ENCODE measurements at regions not wholly inside any gene's neighbourhood (a gene's known extent, or its start where the extent isn't known, plus 50 kb on each side); places are given as distances from the start of the nearest gene placed in this dataset.
"Not testable (repeated sequence)": the region's sequence is repeated elsewhere in the genome, so short reads cannot be mapped to it uniquely, and the experiment has no call there.

DNA sequence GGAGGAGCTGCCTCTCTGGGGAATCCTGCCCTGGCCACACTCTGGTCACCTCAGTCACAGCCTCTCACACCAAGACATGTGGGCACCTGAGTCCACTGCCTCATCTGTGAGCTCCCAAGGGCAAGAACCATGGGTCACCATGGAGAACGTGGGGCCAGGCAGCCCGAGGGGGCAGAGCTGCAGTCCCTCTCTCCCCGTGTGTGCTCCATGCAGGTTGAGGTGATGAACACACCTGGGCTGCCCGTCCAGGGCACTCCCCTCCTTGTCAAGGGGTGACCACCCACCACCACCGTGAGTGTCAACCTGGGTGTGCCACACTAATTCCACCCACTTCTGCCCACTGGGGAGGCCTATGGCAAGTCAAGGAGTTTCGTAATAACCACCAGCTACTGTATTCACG is 159.6 kb upstream of the RAB6C start:
- DNase-seq: no peak

DNA sequence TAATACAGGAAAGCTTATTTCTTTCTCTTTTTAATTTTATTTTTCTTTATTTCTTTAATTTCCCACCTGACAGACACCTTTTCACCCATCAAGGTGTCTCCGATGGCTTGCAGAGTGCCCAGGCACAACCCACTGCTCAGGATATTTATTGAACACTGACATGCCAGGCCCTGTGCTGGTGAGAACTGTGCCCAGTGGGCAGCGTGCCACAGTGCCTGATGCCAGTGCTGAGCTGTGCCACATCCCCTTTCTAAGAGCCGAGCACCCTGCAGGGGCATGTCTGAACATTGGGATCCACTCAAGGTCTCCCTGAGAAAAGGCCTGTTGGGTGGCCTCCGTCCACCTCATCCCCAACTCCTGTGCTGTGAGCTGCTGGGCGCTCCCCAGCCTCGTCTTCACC is 158.6 kb upstream of the RAB6C start:
- no peak for DNase-seq

DNA sequence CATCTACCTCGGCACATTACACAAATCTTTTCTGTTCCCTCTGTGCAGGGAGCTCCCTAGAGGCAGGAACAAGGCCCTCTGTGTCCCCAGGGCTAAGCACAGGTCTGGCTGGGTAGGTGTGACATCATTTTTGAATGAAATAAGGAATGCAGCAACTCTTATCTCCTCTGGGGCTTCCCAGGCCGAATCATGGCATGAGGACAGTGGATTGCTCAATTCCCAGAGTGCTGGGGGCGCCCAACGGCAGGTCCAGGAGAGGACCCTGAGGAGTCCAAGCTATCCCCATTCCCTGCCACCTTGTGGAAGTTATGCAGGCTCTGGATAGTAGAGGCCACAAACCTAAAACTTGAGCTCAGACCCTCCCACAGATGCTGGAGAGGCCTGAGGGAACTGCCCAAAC is 158.0 kb upstream of the RAB6C start:
- no peak for DNase-seq

DNA sequence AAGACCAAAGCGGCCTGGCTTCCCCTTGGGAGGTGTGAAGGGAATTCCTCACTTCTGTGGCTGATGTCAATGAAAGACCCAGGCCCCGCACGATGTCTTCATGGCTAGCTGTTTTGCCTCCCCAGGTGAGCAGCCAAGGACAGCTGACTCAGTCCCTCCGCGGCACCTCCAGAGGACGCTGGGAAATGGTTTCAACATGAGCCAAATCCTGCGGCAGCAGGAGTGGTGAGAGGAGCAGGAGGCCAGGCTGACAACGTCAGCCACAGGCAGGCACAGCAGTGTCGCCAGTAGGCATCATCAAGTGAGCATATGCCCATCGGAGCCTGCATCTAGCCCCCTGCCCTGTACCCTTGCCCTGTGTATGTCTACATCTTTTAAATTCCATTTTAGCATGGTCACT is 156.4 kb upstream of the RAB6C start:
- DNase-seq: no peak

DNA sequence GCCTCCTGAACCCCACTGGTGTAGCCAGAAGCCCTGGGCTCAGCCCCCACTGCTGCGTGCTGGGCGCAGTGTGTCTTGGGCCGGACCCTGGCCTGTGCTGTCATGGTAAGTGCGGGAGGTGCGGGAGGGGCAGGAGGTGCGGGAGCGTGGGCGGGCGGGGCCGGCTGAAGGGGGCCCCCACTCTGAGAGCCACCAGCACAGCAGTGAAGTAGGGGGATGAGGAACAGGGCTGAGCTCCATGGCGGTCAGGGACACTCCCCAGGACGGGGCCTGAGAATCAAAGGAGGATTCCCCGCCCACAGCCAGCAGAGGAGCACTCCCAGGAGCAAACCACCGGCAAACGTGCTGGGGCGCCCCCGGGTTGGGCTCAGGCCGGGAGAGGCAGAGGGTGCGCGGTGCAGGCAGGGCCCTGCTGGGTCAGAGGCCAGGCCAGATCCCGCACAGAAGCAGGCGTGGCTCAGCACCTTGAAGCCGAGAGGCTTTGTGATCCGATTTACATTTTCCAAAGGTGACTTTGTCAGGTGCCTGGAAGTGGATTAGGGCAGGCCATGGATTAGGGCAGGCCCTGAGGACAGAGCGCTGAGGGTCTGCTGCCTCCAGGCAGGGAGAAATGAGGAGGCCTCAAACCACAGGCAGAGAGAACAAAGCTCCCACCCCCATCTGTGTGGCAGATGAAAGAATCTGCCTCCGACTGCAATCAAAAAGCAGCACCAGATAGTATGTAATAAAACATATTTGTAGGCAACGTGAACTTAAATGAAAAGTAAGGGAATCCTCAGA is 152.0 kb upstream of the RAB6C start:
- no peak for DNase-seq

DNA sequence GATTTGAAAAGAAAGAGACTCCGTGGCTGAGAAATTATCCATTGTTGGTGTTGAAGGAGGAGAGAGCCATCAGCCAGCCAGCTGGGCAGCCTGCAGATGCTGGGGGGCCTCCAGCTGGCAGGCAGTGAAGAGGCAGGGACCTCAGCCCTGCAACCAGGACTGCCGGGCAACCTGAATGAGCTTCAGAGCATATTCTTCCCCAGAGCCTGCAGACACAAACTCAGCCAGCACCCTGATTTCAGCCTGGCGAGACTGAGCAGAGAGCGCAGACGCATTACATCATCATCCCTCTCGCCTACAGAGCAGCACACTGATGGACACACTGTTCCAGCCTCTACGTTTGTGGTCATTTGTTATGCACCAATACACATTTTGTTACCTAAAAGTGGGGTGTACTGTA is 150.7 kb upstream of the RAB6C start:
- DNase-seq: no peak

DNA sequence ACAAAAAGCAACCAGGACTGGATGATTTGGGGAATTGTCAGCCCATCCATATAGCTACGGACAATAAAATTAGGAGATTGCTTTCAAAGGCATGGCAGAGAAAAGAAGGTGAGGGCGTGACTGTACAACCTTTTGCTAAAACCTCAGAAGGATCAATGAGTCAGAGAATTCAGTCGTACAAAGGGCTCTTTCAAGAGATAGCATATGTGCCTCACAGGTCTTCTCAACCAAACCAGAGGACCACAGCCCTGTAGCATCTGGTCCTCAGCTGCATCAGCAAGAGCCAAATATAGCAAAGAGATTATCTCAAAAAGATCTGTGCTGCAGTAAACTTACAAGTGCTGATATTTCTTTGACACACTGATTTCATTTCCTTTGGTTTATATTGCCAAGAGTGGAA is 149.9 kb upstream of the RAB6C start:
- DNase-seq: no peak

DNA sequence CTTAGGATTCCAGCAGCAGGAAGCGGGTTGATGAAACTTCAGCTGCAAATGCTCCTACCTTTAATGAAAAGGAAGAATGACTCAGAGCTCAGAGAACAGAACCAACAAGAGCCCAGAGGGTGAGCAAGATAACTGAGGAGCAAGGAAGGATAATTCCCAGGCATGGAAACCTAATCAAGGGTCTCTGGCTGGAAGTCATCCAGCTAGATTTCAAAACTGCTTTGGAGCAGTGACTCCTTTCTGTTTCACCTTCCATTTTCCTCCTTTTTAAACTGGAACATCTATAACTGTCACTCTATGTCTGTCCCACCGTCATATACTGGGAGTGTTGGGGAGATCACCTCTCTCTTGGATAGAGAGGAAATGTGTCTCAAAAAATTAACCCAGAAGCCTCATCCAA is 148.4 kb upstream of the RAB6C start:
- no peak for DNase-seq

DNA sequence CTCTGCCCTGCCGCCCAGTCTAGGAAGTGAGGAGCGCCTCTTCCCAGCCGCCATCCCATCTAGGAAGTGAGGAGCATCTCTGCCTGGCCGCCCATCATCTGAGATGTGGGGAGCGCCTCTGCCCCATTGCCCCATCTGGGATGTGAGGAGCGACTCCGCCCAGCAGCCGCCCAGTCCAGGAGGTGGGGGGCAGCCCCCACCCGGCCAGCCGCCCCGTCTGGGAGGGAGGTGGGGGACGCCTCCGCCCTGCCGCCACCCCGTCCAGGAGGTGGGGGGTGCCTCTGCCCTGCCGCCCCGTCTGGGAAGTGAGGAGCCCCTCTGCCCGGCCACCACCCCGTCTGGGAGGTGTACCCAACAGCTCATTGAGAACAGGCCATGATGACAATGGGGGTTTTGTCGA is 146.0 kb upstream of the RAB6C start:
- DNase-seq: not testable (repeated sequence)

DNA sequence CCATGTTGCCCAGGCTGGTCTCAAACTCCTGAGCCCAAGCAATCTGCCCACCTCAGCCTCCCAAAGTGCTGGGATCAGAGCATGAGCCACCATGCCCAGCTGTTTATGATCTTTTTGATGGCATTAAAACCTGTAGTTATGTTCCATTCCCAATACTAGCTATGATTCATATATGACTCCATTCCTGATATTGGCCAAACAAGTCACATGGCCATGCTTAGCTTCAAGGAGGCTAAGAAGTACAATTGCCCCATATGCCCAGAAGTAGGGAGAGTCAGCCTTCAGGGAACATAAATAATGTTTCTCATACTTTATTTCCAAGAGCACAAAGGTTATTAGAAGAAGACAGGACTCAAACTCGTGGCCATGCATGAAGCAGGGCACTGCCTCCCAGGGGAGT is 132.4 kb upstream of the RAB6C start:
- no peak for DNase-seq

DNA sequence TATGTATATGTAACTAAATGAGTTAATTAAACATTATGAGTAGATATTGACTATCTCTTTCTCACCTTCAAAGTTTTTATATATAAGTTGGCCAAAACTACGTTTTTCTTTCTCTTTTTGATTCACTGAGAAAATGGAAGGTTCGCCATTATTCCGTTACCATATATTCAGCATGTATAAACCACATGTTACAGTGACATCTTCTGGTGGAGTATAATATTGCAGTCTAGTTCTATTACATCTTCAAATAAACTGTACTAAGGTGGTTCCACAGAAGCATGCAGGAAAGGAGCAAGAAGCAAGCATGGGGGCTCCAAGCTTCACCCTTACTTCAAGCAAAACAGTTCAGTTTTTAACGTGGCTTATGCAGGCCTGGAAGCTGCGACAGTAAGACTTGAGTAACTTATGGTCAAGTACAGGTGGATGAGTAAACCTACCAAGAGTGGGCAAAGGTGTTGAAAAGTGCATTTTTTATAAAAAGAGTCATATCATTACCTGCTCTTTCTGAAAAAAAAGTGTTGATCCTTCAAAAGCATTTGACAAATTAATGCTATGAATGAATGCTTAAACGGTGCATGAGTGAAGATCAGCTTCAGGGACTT is 129.8 kb upstream of the RAB6C start:
- peak; percentile 54 for DNase-seq

DNA sequence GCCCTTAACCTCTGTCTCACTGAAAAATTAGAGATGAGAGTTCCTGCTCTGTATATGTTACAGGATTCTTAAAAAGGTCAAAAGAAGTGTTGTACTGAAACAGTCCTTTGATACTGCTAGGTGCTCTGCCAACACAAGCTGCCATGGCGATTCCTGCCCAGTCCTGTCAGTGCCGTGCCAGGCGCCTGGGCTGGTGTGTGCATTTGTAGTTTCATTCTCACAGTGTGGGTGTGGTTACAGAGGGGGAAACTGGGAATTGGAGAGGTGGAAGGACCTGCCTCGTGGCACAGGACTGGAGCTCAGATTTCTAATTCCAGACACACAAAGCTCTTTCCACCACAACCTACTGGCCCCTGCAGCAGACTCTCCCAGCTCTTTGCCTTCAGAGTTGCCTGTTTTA is 122.3 kb upstream of the RAB6C start:
- DNase-seq: no peak

DNA sequence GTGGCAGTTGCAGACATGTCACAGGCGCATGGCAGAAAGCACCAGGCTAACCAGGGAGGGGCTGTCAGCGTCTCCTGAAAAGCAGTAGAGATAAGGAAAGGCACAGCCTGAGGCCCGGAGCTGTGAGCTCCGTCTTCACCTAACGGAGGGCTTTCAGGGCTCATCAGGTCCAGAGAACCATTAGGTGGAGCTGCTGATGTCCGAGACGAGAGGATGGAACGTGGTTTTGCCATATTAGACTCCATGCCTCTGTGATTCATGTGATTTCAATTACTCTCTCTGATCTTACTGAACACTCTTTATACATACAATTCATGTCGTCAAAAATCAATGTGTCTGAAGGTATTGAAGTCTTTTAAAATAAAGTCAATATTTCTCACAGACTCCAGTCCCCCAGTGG is 120.3 kb upstream of the RAB6C start:
- DNase-seq: no peak

DNA sequence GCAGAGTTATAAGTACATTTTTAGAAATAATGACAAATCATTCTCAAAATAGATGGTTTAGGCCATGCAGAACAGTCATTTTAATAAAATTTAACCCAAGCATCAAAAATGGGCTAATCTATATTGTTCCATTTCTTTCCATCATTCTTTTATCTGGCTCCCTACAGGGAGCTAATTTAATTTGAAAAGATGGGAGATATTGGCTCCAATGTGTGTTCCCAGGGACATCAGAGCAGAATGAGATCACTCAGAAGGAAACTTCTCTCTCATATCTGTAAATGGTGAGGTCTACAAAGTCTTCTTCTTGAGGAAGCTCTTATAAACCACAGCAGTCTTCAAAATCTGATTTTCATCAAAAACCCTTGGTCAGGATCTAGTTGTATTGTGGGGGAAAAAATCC is 119.4 kb upstream of the RAB6C start:
- DNase-seq: no peak

DNA sequence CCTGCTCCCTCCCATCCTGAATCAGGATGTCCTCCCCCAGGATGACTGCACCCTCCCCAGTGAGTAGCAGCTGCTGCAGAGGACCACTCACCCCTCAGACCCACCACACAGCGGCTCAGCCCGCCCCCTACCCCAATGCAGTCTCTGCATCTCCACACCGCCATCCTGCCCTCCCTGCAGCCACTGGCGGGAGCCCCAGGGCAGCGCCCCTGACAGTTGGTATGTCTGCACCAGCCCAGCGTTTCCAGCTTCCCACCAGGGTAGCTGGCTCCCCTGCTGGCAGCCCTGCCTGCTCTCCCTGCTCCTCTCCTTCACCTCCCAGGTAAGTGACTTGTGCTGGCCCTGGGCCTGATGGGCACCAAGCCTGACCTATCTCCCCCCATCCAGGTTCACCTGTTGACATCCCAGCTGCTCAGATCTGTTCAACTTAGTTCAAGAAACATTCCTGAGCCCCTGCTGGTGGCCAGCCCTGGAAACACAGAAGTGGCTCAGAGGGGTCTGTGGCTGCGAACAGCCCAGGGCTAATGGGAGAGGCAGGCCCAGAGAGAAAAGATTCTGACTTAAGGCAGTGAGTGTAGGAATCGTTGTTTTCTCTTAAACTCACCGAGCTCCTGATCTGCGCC is 117.7 kb upstream of the RAB6C start:
- no peak for DNase-seq

DNA sequence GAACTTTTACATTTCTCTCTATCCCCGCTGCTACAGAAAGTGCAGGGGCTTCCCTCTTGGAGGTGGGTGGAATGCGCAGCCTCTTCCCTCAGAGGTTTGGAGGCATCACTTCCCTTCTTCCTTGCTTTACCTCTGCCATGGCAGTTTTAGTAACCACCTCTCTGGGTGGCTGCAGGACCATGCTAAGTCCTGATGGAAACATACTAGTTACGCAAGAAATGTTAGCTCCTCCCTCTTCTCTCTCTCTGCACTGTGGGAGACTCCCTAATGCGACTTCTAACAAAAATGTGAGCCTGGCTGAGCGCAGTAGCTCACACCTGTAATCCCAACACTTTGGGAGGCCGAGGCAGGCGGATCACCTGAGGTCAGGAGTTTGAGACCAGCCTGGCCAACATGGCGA is 116.8 kb upstream of the RAB6C start:
- DNase-seq: no peak

DNA sequence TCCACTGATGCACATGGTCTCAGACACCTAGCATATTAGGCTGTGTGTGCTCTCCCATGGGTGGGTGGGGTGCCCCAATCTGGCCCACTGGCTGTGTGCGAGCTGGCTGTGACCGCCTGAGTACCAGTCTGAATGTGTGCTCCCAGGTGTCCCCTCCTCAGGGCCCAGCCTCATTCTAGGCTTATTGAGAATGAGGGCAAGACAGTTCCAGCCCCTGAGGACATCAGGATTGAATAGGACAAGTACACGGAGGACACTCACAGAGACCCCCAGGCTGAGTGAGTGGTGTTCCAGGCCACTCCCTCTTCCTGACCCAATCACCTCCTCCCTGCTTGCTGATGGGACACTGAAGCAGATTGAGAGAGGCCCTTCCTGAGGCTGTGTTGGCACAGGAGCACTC is 116.1 kb upstream of the RAB6C start:
- DNase-seq: no peak

DNA sequence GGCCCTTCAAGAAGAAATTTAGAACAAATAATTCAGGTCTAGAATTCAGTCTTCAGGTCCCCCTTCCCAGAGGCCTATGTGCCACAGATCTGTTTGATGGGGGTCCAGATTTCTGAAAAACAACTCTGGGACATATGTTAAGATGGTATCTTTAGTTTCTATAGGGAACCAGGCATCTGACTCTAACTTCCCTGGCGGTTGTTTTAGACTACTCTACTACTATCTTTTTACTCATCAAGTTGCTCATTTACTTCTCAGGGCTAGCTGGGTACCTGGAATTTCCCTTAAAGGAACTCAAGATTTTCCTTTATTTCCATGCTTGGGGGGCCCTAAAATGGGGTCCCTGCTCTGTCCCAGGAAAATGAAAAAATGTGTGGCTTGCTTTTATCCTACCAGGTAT is 114.7 kb upstream of the RAB6C start:
- no peak for DNase-seq

DNA sequence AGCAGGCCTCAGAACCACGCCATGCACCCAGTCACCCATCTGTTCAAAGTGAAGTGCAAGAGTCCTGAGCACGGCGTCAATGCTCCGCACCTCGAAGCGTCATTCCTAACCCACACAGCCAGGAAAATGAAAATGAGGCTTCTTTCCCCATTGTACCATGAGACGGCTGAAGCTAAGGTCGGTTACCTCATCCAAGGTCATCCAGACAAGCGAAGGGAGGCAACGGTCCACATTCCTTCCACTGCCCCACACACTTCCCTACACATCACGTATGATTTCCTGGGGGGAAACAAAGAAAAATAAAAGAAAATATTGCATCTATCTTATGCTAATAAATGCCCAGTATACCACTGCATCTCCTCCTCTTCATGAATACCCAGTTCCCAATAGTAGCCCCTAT is 113.5 kb upstream of the RAB6C start:
- no peak for DNase-seq

DNA sequence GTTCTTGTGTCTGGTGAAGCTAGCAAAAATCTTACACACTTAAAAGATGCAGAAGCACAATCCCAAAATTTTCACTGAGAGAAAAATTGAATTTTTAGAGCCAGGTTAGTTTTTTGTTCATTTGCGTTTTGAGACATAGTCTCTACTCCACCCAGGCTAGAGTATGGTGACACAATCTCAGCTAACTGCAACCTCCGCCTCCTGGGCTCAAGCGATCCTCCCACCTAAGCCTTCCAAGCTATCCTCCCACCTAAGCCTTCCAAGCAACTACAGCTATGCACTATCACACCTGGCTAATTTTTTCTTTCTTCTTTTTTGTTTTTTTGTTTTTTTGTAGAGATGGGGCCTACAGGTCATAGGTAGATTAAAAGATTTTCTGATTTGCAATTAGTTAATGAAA is 113.1 kb upstream of the RAB6C start:
- DNase-seq: no peak

DNA sequence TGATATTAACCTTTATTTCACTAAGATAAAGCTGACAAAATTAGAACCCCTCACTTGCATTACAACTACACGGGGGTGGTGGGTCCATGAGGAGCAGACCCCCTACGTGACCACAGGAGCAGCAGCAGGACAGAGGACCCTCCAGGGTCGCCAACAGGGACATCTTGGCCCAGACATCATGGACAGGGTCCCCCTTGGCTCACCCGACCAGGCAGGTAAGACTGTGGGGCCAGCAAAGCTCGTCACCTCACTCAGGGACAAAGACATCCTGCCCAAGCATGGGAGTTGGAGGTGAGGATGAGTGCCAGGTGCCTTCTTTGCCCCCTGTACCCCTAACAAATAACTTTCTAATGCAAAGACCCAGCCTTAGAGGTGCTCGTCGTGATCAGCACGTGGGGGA is 111.3 kb upstream of the RAB6C start:
- DNase-seq: no peak

DNA sequence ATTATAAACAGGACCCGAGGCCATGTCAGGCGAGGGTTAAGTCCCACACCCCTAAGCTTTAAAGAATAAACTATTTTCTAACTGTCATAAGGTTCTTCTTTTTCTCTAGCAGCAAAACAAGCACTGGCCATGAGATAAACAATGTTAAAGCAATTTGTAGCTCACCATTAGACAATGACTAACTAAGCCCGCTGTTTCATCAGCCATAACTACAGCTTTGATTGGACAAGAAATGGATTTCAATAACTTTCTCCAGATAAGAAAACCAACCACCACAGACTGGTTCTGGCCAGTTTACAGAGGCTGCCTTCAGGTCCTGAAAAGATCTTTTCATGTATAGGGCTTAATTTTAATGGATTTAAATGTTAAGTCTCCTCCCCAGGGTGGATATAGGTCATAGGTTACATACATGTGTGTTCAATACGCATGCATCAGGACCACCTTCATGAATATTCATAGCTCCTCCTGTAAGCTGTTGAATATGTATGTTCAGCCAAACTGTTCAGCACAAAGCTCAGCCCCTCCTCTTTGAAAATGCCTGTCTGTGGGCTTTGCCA is 108.7 kb upstream of the RAB6C start:
- no peak for DNase-seq

DNA sequence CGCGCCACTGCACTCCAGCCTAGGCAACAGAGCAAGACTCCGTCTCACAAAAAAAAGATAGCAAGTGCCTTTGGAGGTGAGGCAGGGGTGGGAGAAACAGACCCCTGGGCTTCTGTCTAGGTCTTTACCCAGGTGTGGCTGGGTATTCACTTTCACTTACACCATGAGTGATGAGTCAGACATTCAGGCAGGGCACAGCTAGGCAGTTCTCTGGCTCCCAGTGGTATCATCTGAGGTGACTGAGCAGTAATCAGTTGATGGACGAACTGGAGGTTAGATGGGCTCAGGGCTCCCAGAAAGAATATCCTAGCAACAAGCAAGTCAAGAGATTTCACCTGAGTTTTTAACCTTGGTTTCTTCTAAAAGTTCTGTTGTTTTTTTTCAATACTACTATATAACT is 107.0 kb upstream of the RAB6C start:
- DNase-seq: no peak

DNA sequence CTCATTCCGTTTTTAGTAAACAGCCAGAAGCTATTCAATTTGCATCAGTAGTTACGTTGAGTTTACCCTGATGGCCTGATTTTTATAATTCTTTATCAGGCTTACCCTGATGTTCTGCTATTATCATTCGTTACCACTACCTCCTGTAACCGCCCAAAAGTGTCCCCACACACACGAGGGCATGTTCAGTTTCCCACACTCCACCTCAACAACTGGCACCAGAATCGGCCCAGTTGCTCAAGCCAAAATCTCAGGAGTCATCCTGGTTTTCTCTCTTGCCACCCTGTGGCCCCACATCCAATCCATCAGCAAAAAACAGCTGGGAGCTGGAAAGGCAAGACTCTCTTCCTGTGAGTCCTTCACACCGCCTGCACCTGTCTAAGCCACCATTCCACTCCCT is 102.9 kb upstream of the RAB6C start:
- DNase-seq: no peak
